Activated CD8-positive, alpha-beta T cell treated with anti-CD3 and anti-CD28 coated beads, Interleukin-2, amount 10 ng/mL, durations not matched to agents 7 days and 5 days (primary cell): ENCODE measurements at regions not wholly inside any gene's neighbourhood (a gene's known extent, or its start where the extent isn't known, plus 50 kb on each side); places are given as distances from the start of the nearest gene placed in this dataset.

Experiments
- ATAC-seq: fragments of 150-1000 bp; cut with Tn5 transposase; one replicate; pipeline ENCODE4 v1.10.0; 2021; ENCODE audit warnings: moderate library complexity
- CTCF ChIA-PET: fragments of 350-600 bp; sonication (Branson Sonifier 250); formaldehyde crosslinking; loops from one replicate; lab custom pipeline; 2021; ENCODE audit warnings: antibody characterized with exemption; lab: Charles Lee
- POLR2A ChIA-PET: fragments of 350-600 bp; sonication (Branson Sonifier 250); formaldehyde crosslinking; loops from one replicate; lab custom pipeline; 2021; ENCODE audit warnings: antibody characterized with exemption; lab: Charles Lee
- DNase-seq: peaks from one replicate; pipeline ENCODE4 v3.0.0-alpha.2; 2020
- H3K27ac Mint-ChIP-seq: one replicate; pipeline ENCODE4 v1.8.0; 2021; ENCODE audit warnings: mild to moderate bottlenecking, mixed read lengths
- H3K27me3 Mint-ChIP-seq: one replicate; pipeline ENCODE4 v1.8.0; 2021; ENCODE audit warnings: low read depth, mixed read lengths
- H3K36me3 Mint-ChIP-seq: one replicate; pipeline ENCODE4 v1.8.0; 2021; ENCODE audit warnings: low read depth, mixed read lengths
- H3K4me1 Mint-ChIP-seq: one replicate; pipeline ENCODE4 v1.8.0; 2021; ENCODE audit warnings: low read depth, mixed read lengths
- H3K4me3 Mint-ChIP-seq: one replicate; pipeline ENCODE4 v1.8.0; 2021; ENCODE audit warnings: mild to moderate bottlenecking, mixed read lengths
- H3K9me3 Mint-ChIP-seq: one replicate; pipeline ENCODE4 v1.8.0; 2022; ENCODE audit warnings: mixed read lengths; ENCODE audit not compliant: insufficient read depth

DNA sequence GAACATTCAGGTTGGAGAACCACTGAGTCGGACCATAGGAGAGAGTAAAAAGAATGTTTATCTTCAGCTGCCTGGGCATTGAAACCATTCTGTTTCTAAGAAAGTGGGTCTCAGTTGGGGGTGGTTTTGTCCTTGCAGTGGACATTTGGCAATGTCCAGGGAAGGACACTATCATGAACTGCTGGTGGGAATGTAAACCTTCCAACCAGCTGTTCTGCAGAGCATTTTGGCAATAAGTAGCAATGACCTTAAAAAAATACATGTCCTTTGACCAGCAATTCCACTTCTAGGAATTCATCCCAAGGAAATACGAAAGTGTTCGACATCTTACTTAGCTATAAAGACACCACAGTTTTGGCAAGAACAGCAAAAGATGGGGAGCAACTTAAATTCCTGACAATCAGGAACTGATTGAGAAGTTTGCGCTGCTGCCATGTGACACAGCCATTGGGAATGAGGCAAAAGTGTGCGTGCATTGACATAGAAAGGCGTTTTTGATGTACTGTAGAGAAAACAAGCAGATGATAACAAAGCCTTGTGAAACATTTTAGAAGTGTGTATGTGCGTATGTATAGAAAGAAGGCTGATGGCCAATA lies 82.9 kb upstream of the MAP1LC3B2 start:
- Mint-ChIP-seq H3K27me3 (peaks cover 7% of the 10 kb centered on the region), H3K4me1 (peaks cover 13% of the 10 kb centered on the region), H3K27ac (no peak overlapping the region), H3K36me3 (no peaks in the 10 kb centered on the region), H3K9me3 (peaks cover 3% of the 10 kb centered on the region), H3K4me3 (no peak overlapping the region)
- CTCF ChIA-PET, result no interaction called here
- POLR2A ChIA-PET, result no interaction called here
- no peak for DNase-seq
- ATAC-seq, result no peak

DNA sequence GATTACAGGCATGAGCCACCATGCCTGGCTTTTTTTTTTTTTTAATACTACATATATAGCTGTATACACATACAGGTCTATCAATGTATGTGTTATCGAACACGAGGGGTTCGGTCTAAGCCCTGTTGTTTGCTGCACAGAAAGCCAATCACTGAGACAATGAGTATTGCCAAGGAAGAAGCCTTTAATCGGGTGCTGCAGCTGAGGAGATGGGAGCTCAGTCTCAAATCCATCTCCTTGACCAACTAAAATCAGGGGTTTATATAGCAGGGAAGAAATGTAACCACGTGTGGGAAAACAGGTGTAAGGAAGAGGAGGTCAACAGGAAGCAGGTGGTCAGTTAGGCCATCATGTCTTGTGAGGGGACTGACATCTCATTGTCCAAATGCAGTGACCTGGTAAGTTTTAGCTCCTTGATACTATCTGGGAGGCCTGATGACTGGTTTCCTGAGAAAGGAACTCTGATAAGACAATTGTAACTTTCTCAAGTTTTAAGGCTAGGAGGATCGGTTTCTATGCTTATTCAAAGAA lies 80.9 kb upstream of the MAP1LC3B2 start:
- Mint-ChIP-seq H3K27ac (no peak overlapping the region), H3K36me3 (no peaks in the 10 kb centered on the region), H3K27me3 (peaks cover 7% of the 10 kb centered on the region), H3K4me1 (peaks cover 13% of the 10 kb centered on the region), H3K4me3 (no peak overlapping the region), H3K9me3 (no peaks in the 10 kb centered on the region)
- CTCF ChIA-PET, result no interaction called here
- no peak for ATAC-seq
- DNase-seq, result no peak
- POLR2A ChIA-PET, result no interaction called here

DNA sequence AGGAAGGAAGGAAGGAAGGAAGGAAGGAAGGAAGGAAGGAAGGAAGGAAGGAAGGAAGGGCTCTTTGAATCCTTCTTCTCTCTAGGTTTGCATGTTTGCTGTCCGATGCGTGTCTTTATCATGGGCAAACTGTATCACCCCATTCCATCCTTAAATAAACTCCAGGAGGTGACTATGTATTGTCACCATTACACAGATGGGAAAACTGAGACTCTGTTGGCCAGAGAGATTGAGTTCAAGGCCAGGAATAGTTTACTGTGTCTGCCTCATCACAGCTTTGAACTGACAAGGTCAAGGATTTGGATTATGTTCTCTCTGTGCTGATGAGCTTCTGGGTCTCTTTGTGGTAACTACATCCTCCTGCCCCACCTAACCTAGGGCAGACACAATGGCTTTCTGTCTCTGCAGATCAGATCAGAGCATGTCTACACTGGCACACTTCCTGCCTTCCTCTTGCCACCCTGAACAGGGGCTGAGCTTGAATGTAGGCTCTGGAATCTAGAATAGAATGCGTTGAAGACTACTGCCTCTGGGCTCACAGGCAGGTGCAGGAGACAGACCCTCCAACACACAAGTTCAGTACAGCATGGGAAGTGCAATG lies 78.9 kb upstream of the MAP1LC3B2 start:
- ChIA-PET POLR2A (no interaction called here), CTCF (no interaction called here)
- Mint-ChIP-seq H3K27me3 (peaks cover 9% of the 10 kb centered on the region), H3K27ac (peak overlapping the region; percentile 39), H3K36me3 (no peaks in the 10 kb centered on the region), H3K4me3 (no peak overlapping the region), H3K9me3 (no peaks in the 10 kb centered on the region), H3K4me1 (peaks cover 9% of the 10 kb centered on the region)
- DNase-seq (peak; percentile 21), ATAC-seq (no peak)

DNA sequence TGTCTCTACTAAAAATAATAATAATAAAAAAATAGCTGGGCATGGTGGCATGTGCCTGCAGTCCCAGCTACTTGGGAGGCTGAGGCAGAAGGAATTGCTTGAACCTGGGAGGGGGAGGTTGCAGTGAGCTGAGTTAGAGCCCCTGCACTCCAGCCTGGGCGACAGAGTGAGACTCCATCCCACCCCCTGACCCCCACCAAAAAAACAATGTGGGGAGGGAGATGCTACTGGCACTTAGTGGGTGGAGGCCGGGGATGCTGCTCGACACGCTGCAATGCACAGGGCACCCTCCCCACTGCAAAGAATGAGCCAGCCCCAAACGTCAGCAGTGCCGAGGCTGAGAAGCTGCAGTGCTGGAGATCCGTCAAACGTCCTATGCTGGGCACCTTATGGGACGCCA lies 77.5 kb upstream of the MAP1LC3B2 start:
- no peak overlapping the region for H3K4me3 Mint-ChIP-seq
- H3K4me1 Mint-ChIP-seq, result peaks cover 9% of the 10 kb centered on the region
- no peaks in the 10 kb centered on the region for H3K36me3 Mint-ChIP-seq
- H3K9me3 Mint-ChIP-seq, result no peaks in the 10 kb centered on the region
- H3K27ac Mint-ChIP-seq, result no peak overlapping the region
- H3K27me3 Mint-ChIP-seq, result peaks cover 8% of the 10 kb centered on the region
- CTCF ChIA-PET, result no interaction called here
- POLR2A ChIA-PET, result no interaction called here
- DNase-seq, result no peak
- ATAC-seq, result no peak

DNA sequence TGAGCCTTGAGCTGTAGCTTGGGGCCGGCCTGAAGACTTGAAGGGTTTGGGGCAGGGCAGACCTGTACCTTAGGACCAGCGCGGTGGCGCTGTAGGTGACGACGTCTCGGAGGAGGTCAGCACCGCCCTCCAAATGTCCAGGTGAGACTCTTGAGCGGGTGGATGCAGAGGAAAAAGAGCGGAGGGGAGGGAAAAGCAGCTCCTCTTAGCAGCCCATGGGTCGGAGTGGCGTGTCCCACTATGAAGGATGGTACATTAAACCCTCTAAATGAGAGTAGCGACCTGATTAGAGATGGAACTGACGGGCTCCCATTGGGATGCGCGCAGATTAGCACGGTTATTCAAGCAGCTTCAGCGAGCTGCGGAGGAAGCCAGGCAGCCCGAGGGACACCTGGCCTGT lies 77.0 kb upstream of the MAP1LC3B2 start:
- no peaks in the 10 kb centered on the region for H3K36me3 Mint-ChIP-seq
- no peak for ATAC-seq
- ChIA-PET POLR2A (no interaction called here), CTCF (no interaction called here)
- H3K4me3 Mint-ChIP-seq, result no peak overlapping the region
- H3K4me1 Mint-ChIP-seq, result peaks cover 9% of the 10 kb centered on the region
- H3K9me3 Mint-ChIP-seq, result no peaks in the 10 kb centered on the region
- DNase-seq, result no peak
- no peak overlapping the region for H3K27ac Mint-ChIP-seq
- peaks cover 7% of the 10 kb centered on the region for H3K27me3 Mint-ChIP-seq

DNA sequence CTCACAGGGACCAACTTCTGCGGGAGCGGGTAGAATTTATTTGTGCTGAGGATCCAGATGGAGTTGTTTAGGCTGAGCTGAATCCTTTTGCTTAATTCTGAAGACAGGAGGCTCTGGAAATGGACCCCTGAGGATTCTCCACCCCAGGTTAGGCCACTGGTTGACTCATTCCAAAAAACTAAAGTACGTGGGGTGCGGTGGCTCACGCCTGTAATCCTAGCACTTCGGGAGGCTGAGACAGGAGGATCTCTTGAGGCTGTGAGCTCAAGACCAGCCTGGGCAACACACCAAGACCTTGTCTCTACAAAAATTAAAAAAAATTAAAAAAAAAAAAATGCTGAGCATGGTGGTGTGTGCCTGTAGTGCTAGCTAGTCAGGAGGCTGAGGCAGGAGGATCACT lies 76.3 kb upstream of the MAP1LC3B2 start:
- no peak for DNase-seq
- ChIA-PET CTCF (no interaction called here), POLR2A (no interaction called here)
- Mint-ChIP-seq H3K4me3 (no peak overlapping the region), H3K27ac (no peak overlapping the region), H3K9me3 (no peaks in the 10 kb centered on the region), H3K4me1 (peaks cover 9% of the 10 kb centered on the region), H3K36me3 (no peaks in the 10 kb centered on the region), H3K27me3 (peaks cover 7% of the 10 kb centered on the region)
- ATAC-seq, result no peak

DNA sequence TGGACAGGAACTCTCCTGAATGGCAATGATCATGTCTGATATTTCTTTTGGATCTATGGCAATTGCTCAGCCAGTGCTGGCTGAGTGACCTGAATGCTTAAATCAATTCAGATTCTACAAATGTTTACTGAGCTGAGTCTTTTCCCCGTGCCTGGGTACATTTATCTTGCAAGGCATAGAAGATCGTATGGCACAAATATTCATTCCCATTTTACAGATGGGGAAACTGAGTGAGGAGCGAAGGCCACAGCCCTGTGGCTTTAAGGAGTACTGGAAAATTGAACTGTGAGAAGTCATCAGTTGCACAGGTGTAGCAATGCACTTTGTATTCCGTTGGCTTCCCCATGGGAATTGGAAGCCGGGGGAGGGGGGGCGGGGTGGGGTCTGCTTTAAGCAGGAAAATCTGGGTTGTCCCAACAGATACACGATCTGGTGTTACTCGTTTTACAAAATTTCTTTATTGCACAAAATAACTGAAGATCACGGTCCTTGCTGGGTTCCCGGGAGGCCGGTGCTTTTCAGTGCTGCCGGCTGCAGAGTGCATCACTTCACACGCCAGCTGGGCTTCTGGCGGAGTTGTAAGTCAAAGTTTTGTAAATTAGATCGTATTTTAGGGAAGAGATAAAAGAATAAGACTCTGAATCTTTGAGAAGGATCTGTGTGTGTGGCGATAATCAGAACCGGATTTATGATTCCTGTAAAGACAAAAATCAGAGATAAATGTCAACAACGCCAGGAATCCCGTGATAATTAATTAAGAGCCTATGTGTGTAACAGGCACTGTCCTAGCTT lies 75.0 kb upstream of the MAP1LC3B2 start:
- Mint-ChIP-seq H3K27me3 (peaks cover 2% of the 10 kb centered on the region), H3K4me1 (peaks cover 9% of the 10 kb centered on the region), H3K36me3 (no peaks in the 10 kb centered on the region), H3K9me3 (no peaks in the 10 kb centered on the region), H3K27ac (no peak overlapping the region), H3K4me3 (no peak overlapping the region)
- ChIA-PET CTCF (interaction anchor here (1.3 kb wide), 1 partner anchor 248 kb away, joined by 3 read pairs; no protein-coding TSS in a partner anchor), POLR2A (no interaction called here)
- no peak for ATAC-seq
- DNase-seq, result no peak

DNA sequence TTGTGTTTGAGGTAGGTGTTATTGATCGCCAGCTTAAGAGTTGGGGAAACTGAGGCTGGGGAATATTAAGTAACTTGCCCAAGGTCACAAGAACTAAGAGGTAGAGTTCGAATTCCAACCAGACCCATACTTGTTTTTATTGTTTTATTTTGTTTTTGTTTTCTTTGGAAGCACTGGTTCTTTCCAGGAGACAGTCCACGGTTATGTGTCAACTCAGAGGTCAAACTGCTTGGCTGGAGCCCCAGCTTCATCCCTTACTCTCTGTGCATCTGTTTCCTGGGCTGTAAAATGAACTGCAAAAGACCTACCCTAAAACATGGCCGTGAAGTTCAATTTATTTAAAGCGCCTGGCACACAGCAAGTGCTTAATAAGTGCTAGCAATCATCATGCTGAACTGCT lies 74.4 kb upstream of the MAP1LC3B2 start:
- no peak for ATAC-seq
- Mint-ChIP-seq H3K4me3 (no peak overlapping the region), H3K27ac (no peak overlapping the region), H3K27me3 (peaks cover 2% of the 10 kb centered on the region), H3K4me1 (peaks cover 9% of the 10 kb centered on the region), H3K9me3 (no peaks in the 10 kb centered on the region), H3K36me3 (no peaks in the 10 kb centered on the region)
- ChIA-PET CTCF (interaction anchor here (1.3 kb wide), 1 partner anchor 248 kb away, joined by 3 read pairs; no protein-coding TSS in a partner anchor), POLR2A (no interaction called here)
- no peak for DNase-seq

DNA sequence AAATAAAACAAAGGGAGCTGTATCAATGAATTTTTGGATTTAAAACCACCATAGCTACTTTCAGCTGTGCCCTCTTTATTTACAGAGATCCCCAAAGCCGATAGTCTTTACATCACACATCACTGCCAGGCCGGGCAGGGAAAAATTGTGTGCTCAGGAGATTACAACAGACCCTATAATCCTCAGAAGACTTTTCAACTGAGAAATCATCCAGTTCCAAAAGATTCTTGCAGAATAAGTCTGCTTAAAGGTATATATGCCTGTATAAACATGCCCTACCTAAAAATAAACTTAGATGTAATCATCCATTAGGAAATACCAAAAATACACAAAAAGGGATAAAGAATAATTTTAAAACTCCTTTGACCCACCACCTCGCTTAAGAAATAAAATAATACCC lies 70.1 kb upstream of the MAP1LC3B2 start:
- Mint-ChIP-seq H3K9me3 (no peaks in the 10 kb centered on the region), H3K4me3 (no peak overlapping the region), H3K4me1 (no peaks in the 10 kb centered on the region), H3K27ac (no peak overlapping the region), H3K27me3 (no peaks in the 10 kb centered on the region), H3K36me3 (no peaks in the 10 kb centered on the region)
- ATAC-seq (no peak), DNase-seq (no peak)
- ChIA-PET POLR2A (interaction anchor here (0.6 kb wide), 1 partner anchor 32 kb away, joined by 3 read pairs; no protein-coding TSS in a partner anchor), CTCF (interaction anchor here (1.1 kb wide), 1 partner anchor 168 kb away, joined by 3 read pairs; no protein-coding TSS in a partner anchor)

DNA sequence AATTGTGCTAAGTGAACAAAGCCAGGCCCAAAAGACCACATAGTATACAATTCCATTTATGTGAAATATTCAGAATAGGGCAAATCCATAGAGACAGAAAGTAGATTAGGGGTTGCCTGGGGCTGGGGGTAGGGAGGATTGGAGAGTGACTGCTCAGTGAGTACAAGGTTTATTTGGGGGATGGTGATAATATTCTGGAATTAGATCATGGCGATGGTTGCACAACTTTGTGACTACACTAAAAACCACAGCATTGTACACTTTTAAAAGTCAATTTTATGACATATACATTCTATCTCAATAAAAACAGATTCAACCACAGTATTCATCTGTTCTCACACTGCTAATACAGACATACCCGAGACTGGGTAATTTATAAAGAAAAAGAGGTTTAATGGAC lies 68.7 kb upstream of the MAP1LC3B2 start:
- CTCF ChIA-PET, result no interaction called here
- Mint-ChIP-seq H3K27ac (no peak overlapping the region), H3K27me3 (no peaks in the 10 kb centered on the region), H3K9me3 (no peaks in the 10 kb centered on the region), H3K36me3 (no peaks in the 10 kb centered on the region), H3K4me3 (no peak overlapping the region), H3K4me1 (no peaks in the 10 kb centered on the region)
- POLR2A ChIA-PET, result no interaction called here
- ATAC-seq, result no peak
- DNase-seq, result no peak

DNA sequence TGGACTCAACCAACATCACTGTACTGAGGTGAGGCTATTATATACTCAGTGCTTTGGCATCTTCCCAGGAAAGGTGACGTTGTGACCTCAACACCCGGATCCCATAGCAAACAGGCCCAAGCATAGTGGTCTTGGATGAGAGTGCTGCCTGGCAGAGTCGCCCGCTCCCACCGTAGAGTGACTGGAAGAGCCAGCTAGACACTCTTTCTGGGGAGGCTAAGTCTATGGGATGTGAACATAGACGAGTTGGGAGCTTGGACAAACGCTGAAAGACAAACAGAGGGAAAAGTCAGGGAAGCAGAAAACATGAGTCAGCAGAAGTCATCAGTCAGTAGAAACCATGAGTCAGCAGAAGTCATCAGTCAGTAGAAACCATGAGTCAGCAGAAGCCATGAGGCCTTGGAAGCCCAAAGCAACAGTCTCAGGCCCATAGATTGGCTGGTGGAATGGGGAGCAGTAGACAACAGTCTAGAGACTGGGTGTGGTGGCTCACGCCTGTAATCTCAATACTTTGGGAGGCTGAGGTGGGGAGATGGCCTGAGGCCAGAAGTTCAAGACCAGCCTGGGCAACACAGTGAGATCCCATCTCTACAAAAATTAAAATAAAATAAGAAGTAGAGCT lies 66.4 kb upstream of the MAP1LC3B2 start:
- Mint-ChIP-seq H3K27me3 (no peaks in the 10 kb centered on the region), H3K36me3 (no peaks in the 10 kb centered on the region), H3K27ac (no peak overlapping the region), H3K4me3 (no peak overlapping the region), H3K4me1 (no peaks in the 10 kb centered on the region), H3K9me3 (no peaks in the 10 kb centered on the region)
- ChIA-PET POLR2A (no interaction called here), CTCF (interaction anchor here (1.5 kb wide), 1 partner anchor 107 kb away, joined by 3 read pairs; no protein-coding TSS in a partner anchor)
- DNase-seq, result no peak
- ATAC-seq, result no peak
